Upper lobe of left lung (tissue), 4 donors: ENCODE measurements at regions not wholly inside any gene's neighbourhood (a gene's known extent, or its start where the extent isn't known, plus 50 kb on each side); places are given as distances from the start of the nearest gene placed in this dataset.

Experiments
- CTCF ChIP-seq, 6 experiments: fragments of 450-650 bp in 4 of 6; fragments of 200-600 bp in 2 of 6; sonication (generic) in 2 of 6; IDR thresholded peaks; one replicate each; pipeline ENCODE4 v1.5.1; 2016 to 2019; ENCODE audit warnings: antibody characterized with exemption in 6 of 6
- POLR2A ChIP-seq, 4 donors: fragments of 450-650 bp; IDR thresholded peaks; one replicate each; pipeline ENCODE4 v1.5.1; 2016 to 2017; ENCODE audit warnings: antibody characterized with exemption in 4 of 4, mild to moderate bottlenecking in 2 of 4

- no peak for TF ChIP-seq CTCF (IDR thresholded peaks at IDR 0.05)
- TF ChIP-seq POLR2A (IDR thresholded peaks at IDR 0.05), result no peak
These were observed 155.8 kb upstream of the TAC1 start for GRCh38 chr7:97576043-97576442.
